ENCODE measurements at regions not wholly inside any gene's neighbourhood (a gene's known extent, or its start where the extent isn't known, plus 50 kb on each side); places are given as distances from the start of the nearest gene placed in this dataset.

GRCh38 chr12:75581515-75581914, 70.1 kb upstream of the KRR1 start:
- no peak for DNase-seq

GRCh38 chr12:75579552-75579951, 68.1 kb upstream of the KRR1 start:
- DNase-seq = no peak

GRCh38 chr12:75578546-75578945, 67.1 kb upstream of the KRR1 start:
- DNase-seq = no peak

- DNase-seq = no peak
These were observed 66.4 kb upstream of the KRR1 start for GRCh38 chr12:75577812-75578211.

GRCh38 chr12:75571656-75572205, 60.3 kb upstream of the KRR1 start:
- DNase-seq = no peak

- no peak for DNase-seq
These were observed 59.8 kb upstream of the KRR1 start for GRCh38 chr12:75571204-75571603.

- DNase-seq = no peak
These were observed 57.4 kb upstream of the KRR1 start for GRCh38 chr12:75568801-75569200.

GRCh38 chr12:75568393-75568792, 57.0 kb upstream of the KRR1 start:
- no peak for DNase-seq

GRCh38 chr12:75565795-75566194, 54.4 kb upstream of the KRR1 start:
- DNase-seq = no peak

GRCh38 chr12:75564852-75565251, 53.4 kb upstream of the KRR1 start:
- DNase-seq = no peak

- DNase-seq = no peak
These were observed 53.0 kb upstream of the KRR1 start for GRCh38 chr12:75564398-75564797.

- DNase-seq = no peak
These were observed 51.9 kb upstream of the KRR1 start for GRCh38 chr12:75563351-75563750.

GRCh38 chr12:75561921-75562320, 50.5 kb upstream of the KRR1 start:
- no peak for DNase-seq
